ENCODE measurements at regions not wholly inside any gene's neighbourhood (a gene's known extent, or its start where the extent isn't known, plus 50 kb on each side); places are given as distances from the start of the nearest gene placed in this dataset.
"Not testable (repeated sequence)": the region's sequence is repeated elsewhere in the genome, so short reads cannot be mapped to it uniquely, and the experiment has no call there.

- DNase-seq (ENCODE audit: low read depth in 2 of 2): not testable (repeated sequence)
Observed at GRCh38 chr15:84152381-84152979, 83.1 kb upstream of the GOLGA6L4 start.

DNA sequence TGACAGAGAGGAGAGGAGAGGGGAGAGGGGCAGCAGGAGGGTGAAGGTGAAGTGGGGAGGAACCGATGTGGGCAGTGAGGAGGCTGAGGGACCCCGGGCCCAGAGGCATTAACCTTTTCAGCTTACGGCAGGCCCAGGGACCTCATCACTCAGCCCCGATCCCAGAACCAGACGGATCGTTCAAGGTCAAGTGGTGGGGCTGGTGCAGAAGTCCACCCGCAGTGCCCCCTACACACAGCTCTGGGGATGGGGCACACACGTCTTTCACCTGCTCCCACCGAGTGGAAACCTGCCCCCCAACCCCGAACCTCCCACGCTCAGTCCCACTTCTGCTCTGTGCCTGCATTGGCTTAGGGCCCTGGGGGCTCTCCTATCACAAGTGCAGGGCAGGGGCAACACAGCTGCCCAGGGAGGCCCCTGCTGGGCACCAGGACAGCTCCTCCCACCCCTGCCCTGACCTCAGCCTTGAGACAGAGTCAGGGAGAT lies 81.9 kb upstream of the GOLGA6L4 start:
- not testable (repeated sequence) for DNase-seq (ENCODE audit: low read depth in 2 of 2)

GRCh38 chr15:84154314-84154713 lies 81.3 kb upstream of the GOLGA6L4 start:
- not testable (repeated sequence) for DNase-seq (ENCODE audit: low read depth in 2 of 2)

GRCh38 chr15:84154787-84155186 lies 80.8 kb upstream of the GOLGA6L4 start:
- not testable (repeated sequence) for DNase-seq (ENCODE audit: low read depth in 2 of 2)

DNA sequence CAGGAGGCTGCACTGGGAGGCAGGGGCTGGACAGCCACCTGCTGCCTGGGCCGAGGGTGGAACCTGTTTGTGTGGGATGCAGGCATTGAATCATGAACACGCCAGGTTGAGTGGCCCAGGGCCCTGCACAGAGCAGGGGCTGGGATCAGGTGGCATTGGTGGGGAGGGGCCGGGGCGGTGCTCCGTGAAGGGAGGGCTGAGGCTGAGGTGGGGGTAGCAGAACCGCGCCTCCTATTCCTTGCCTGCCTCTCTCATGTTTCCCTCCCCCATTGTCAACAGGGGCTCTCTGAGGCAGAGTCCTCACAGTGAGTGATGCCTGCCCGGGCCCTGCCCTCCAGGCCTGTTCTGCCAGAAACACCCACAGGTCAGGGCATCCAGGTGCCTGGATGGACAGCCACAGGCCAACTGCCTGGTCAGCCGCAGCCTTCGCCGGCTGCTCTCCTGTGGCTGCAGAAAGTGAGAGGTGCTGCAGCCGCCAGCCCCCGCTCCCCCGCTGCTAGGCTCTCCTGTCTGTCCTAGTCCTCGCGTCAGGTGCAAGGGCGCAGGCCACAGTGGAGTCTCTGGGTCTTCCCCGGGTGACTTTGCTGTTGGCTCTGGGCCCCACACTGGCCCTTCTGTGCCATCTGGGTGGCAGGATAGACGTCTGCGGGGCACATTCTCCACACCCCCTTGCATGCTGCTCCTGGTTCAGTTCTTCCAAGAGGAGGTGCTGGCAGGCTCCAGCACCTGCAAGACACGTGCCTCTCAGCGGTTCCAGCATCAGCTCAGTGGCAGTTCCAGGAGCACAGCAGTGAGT lies 79.6 kb upstream of the GOLGA6L4 start:
- not testable (repeated sequence) for DNase-seq (ENCODE audit: low read depth in 2 of 2)

GRCh38 chr15:84156588-84156840 lies 79.1 kb upstream of the GOLGA6L4 start:
- not testable (repeated sequence) for DNase-seq (ENCODE audit: low read depth in 2 of 2)

- DNase-seq (ENCODE audit: low read depth in 2 of 2): not testable (repeated sequence)
Observed at GRCh38 chr15:84157056-84157632, 78.4 kb upstream of the GOLGA6L4 start.

DNA sequence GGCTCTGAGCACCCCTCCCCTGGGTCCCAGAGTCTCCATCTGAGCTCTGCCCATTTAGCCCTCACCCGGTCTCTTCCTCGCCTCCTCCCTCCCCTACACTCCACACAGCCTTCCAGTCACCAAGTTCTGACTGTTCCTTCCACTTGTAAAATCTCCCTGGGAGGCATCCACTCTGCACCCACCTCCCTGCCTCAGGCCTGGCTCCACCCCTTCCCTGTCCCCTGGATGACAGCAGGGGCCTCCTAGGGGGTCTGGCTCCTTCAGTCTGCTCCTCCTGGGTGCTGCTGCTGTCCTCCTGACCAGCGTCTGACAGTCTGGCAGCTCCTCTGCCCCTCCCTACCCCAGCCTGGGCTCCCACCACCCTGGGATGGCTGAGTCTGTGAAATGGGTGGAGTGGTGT lies 77.7 kb upstream of the GOLGA6L4 start:
- DNase-seq (ENCODE audit: low read depth in 2 of 2): not testable (repeated sequence)

DNA sequence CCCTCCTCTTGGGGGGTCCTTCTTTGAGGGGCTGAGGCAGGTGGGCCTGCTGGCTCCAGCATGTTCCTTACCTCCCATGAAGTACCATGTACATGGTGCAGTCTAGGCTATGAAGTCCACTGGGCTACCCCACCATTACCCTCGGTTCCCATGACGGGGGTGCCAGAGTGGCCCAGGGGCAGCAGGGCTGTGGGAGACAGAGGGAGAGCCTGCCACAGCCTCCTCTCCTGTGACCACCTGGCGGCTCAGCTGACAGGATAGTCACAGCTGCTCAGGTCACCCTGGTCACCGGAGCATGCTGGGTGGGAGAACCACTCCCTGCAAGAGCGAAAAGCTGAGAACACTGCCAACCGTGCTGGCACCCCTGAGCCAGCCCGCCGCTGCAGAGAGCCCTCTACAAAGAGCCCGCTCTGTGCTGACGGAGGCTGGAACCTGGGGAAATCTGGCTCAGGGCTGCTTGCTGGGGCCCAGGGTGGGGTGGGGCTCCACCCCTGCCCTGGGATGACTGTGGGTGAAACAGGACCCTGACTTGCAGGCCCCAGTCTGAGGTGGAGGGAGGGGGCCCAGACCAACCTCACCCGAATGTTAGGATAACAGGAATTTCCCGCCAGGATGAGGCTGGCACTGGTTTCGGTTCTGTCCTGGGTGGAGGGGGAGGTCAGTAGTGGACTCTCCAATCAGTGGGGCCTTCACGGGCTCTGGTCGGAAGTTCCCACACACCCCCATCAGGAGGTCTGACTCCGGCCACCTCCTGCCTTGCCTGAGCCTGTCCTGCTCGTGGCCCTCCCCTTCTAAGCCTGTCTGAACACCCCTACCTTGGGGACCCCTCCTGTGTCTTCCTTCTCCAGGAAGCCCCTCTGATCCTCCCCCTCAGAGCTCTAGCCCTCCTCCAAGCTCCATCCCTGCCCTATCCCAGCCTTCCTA lies 76.0 kb upstream of the GOLGA6L4 start:
- DNase-seq (ENCODE audit: low read depth in 2 of 2): not testable (repeated sequence)

DNA sequence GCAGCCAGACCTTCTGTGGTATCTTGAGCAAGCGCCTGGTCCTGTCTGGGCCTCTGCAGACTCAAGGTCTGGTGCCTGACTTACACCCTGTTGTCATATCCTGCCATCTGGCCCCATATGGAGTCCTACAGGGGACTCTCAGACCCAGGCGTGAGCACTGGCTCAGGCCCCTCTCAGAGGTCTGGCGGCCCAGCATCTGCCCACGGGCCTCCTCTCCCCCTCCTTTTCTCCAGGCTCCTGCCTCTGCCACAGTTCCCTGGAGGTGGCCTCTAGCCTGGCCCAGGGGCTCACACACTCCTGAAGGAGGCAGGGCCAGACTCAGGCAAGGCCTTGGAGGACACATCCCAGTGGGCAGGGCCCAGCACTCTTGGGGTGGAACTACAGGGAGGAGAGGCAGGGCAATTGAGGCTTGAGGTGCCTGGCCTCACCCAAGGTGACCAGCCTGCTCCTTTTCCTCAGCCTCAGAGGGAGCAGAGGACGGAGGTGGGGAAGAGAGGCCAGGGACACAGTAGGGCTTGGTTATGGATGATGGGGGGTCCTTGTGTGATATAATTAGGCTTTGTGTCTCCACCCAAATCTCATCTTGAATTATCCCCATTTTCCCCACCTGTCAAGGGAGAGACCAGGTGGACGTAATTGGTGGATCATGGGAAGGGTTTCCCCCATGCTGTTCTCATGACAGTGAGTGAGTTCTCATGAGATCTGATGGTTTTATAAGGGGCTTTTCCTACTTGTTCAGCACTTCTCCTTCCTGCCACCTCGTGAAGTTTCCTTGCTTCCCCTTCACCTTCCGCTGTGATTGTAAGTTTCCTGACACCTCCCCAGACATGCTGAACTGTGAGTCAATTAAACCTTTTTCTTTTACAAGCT lies 70.9 kb upstream of the GOLGA6L4 start:
- not testable (repeated sequence) for DNase-seq (ENCODE audit: low read depth in 2 of 2)

- not testable (repeated sequence) for DNase-seq (ENCODE audit: low read depth in 2 of 2)
Observed at GRCh38 chr15:84170029-84170428, 65.5 kb upstream of the GOLGA6L4 start.

- DNase-seq (ENCODE audit: low read depth in 2 of 2): not testable (repeated sequence)
Observed at GRCh38 chr15:84173231-84173610, 62.4 kb upstream of the GOLGA6L4 start.
